ENCODE measurements at regions not wholly inside any gene's neighbourhood (a gene's known extent, or its start where the extent isn't known, plus 50 kb on each side); places are given as distances from the start of the nearest gene placed in this dataset.

DNA sequence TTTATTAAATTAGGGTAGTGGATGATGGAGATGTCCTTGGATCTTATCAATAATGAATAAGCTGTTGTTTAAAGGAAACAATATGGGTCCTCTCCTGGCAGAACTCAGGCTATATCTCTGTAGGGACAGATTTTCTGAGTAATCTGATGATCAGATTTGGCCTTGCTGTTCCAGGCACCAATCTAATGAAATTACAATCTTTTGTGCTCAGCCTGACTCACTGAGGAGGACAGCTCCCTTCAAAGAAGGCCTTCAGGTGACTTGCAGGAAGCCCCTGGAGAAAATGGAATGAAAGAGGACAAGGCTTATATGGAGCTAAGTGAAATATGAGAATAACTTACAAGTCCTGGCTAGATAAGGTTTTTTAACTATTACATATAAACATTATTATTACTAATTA lies 486.4 kb upstream of the SORCS1 start (continued):
- no peak for TF ChIP-seq SIRT6 (IDR thresholded peaks at IDR 0.05; ENCODE audit: low read length)

DNA sequence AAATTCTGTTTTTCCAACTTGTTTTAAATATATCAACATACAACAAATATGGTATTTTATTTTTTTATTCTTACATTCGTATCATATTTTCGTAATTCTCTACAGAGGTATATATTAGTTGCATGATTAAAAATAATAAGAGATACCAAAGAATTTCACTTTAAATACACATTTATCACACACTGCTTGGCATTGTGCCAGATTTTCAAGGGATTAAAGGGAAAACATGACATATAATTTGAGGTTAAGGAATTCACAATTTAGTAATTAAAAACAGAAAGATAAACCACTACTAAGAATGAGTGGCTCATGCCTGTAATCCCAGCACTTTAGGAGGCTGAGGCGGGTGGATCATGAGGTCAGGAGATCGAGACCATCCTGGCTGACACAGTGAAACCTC lies 484.7 kb upstream of the SORCS1 start:
- POLR2A ChIA-PET (ENCODE audit: partially characterized antibody) = no interaction called here
- FAIRE-seq (no peak), DNase-seq (ENCODE audit: low read depth in 1 of 2, low spot score in 2 of 2) (no peak)
- Histone ChIP-seq H3K36me3 (ENCODE audit: control insufficient read depth in 2 of 4, insufficient read depth in 4 of 4, low read length in 3 of 4) (no peaks in the 10 kb centered on the region), H4K20me1 (replicated peaks in 1 of 2; ENCODE audit: control insufficient read depth in 1 of 2, insufficient read depth in 2 of 2, low read length in 2 of 2) (no peaks in the 10 kb centered on the region), H3K4me3 (ENCODE audit: extremely low read depth in 1 of 4, insufficient read depth in 2 of 4, low read depth in 3 of 4, low read length in 4 of 4) (no peak overlapping the region), H3K18ac (ENCODE audit: extremely low read depth, low read length) (no peak overlapping the region), H3K27me3 (replicated peaks in 1 of 4; ENCODE audit: control insufficient read depth in 3 of 4, extremely low read depth in 1 of 4, insufficient read depth in 3 of 4, low read length in 3 of 4) (no peaks in the 10 kb centered on the region), H2AFZ (ENCODE audit: low read length) (no peak overlapping the region), H2BK20ac (ENCODE audit: low read length) (no peak overlapping the region), H3K9me3 (ENCODE audit: insufficient read depth in 2 of 2, low read depth in 1 of 2, low read length in 1 of 2) (no peaks in the 10 kb centered on the region), H2AK5ac (ENCODE audit: low read depth, low read length) (no peak overlapping the region), H2BK12ac (ENCODE audit: low read depth, low read length) (no peak overlapping the region), H2BK15ac (ENCODE audit: low read length) (no peak overlapping the region), H4K91ac (replicated peaks; ENCODE audit: insufficient read length, low read length) (no peak overlapping the region), H3K23ac (ENCODE audit: insufficient read length) (no peak overlapping the region), H3K4ac (replicated peaks; ENCODE audit: insufficient read length, low read depth, low read length) (no peak overlapping the region), H2BK5ac (ENCODE audit: low read depth, low read length) (no peak overlapping the region), H3K4me1 (replicated peaks in 1 of 4; ENCODE audit: control insufficient read depth in 3 of 4, insufficient read depth in 4 of 4, low read length in 3 of 4) (no peaks in the 10 kb centered on the region), H3K9ac (replicated peaks in 1 of 4; ENCODE audit: extremely low read depth in 1 of 4, low read depth in 3 of 4, low read length in 3 of 4) (no peak overlapping the region), H4K5ac (ENCODE audit: insufficient read length, low read depth, low read length) (no peak overlapping the region), H3K14ac (ENCODE audit: insufficient read length) (no peak overlapping the region), H3K4me2 (ENCODE audit: insufficient read depth in 1 of 2, low read depth in 2 of 2, low read length in 2 of 2) (no peak overlapping the region), H3K27ac (ENCODE audit: low read depth, low read length) (no peak overlapping the region), H2BK120ac (replicated peaks; ENCODE audit: low read depth, low read length) (no peak overlapping the region), H3K79me2 (ENCODE audit: control insufficient read depth in 1 of 2, insufficient read depth in 2 of 2, low read length in 2 of 2) (no peaks in the 10 kb centered on the region), H3K23me2 (ENCODE audit: low read depth, low read length) (no peaks in the 10 kb centered on the region), H3K56ac (replicated peaks; ENCODE audit: insufficient read length, low read depth, low read length) (no peak overlapping the region), H4K8ac (ENCODE audit: extremely low read depth, insufficient read depth, low read length) (no peak overlapping the region), H3K79me1 (ENCODE audit: low read depth, low read length) (no peaks in the 10 kb centered on the region)
- CTCF ChIA-PET (ENCODE audit: partially characterized antibody) = no interaction called here
- WGBS, 2 experiments (ENCODE audit: extremely low coverage in 1 of 2, insufficient coverage in 1 of 2, insufficient read length in 1 of 2, insufficient replicate concordance in 2 of 2, low coverage in 1 of 2, low lambda C conversion rate in 2 of 2, missing lambda C conversion rate in 1 of 2) = 89% methylated on average over 4 of the region's 4 CpGs; no CpG with 5 or more reads in 1 of the 2 experiments
